CD14-positive monocyte (primary cell): ENCODE measurements at regions not wholly inside any gene's neighbourhood (a gene's known extent, or its start where the extent isn't known, plus 50 kb on each side); places are given as distances from the start of the nearest gene placed in this dataset.
A peak's percentile ranks its signal among the peaks of the same experiment; 100 is the strongest.

Experiments
- DNase-seq, 3 donors: peaks; one replicate each; pipeline ENCODE4 v3.0.0-alpha.2; 2011 to 2022
- H2AFZ ChIP-seq: 2 replicates; pipeline ENCODE4 v1.6.0; 2012; ENCODE audit warnings: mild to moderate bottlenecking, low read depth, low read length, inconsistent platforms; ENCODE audit not compliant: insufficient read depth, poor library complexity, severe bottlenecking
- H3K27ac ChIP-seq, 2 donors: 1 replicate in 1 of 2; 2 replicates in 1 of 2; pipeline ENCODE4 v1.5.1; 2012 to 2013; ENCODE audit warnings: low read length in 2 of 2, control low read depth in 1 of 2, inconsistent platforms in 1 of 2, low read depth in 1 of 2, mild to moderate bottlenecking in 1 of 2
- H3K27me3 ChIP-seq, 2 donors: one replicate each; pipeline versions ENCODE4 v1.6.0 to v1.6.1; 2011 to 2013; ENCODE audit warnings: low read length in 2 of 2; ENCODE audit not compliant: control insufficient read depth in 2 of 2, insufficient read depth in 2 of 2
- H3K36me3 ChIP-seq, 2 donors: replicated peaks in 1 of 2; 1 replicate in 1 of 2; 2 replicates in 1 of 2; pipeline versions ENCODE4 v1.5.1 to v1.6.1; 2012 to 2013; ENCODE audit warnings: low read length in 2 of 2, control low read depth in 1 of 2, inconsistent platforms in 1 of 2, mild to moderate bottlenecking in 1 of 2; ENCODE audit not compliant: insufficient read depth in 2 of 2, control insufficient read depth in 1 of 2
- H3K4me1 ChIP-seq, 2 donors: 1 replicate in 1 of 2; 2 replicates in 1 of 2; pipeline versions ENCODE4 v1.5.1 to v1.6.1; 2012 to 2013; ENCODE audit warnings: low read length in 2 of 2, control low read depth in 1 of 2, inconsistent platforms in 1 of 2, mild to moderate bottlenecking in 1 of 2, moderate library complexity in 1 of 2; ENCODE audit not compliant: insufficient read depth in 2 of 2, control insufficient read depth in 1 of 2
- H3K4me2 ChIP-seq: replicated peaks from 2 replicates; pipeline ENCODE3; 2012; ENCODE audit warnings: low read length, moderate library complexity, mild to moderate bottlenecking; ENCODE audit not compliant: poor library complexity, severe bottlenecking; ENCODE audit errors: extremely low read depth
- H3K4me3 ChIP-seq, 3 experiments: fragments of 200-600 bp in 1 of 3; sonication (generic) in 1 of 3; replicated peaks in 1 of 3; 1 replicate in 2 of 3; 2 replicates in 1 of 3; pipeline ENCODE4 v1.5.1; 2011 to 2013; ENCODE audit warnings: low read length in 3 of 3, mild to moderate bottlenecking in 3 of 3, control low read depth in 2 of 3, low read depth in 2 of 3, inconsistent platforms in 1 of 3, moderate library complexity in 1 of 3
- H3K79me2 ChIP-seq: 2 replicates; pipeline ENCODE4 v1.6.0; 2012; ENCODE audit warnings: mild to moderate bottlenecking, control low read depth, inconsistent platforms, low read length, moderate library complexity; ENCODE audit not compliant: insufficient read depth
- H3K9ac ChIP-seq: 2 replicates; pipeline ENCODE4 v1.6.0; 2017; ENCODE audit warnings: low read length, mild to moderate bottlenecking; ENCODE audit not compliant: insufficient read depth, poor library complexity, severe bottlenecking
- H3K9me3 ChIP-seq, 2 donors: replicated peaks in 1 of 2; 1 replicate in 1 of 2; 2 replicates in 1 of 2; pipeline versions ENCODE4 v1.5.1 to v1.6.1; 2012 to 2013; ENCODE audit warnings: low read length in 2 of 2, control low read depth in 1 of 2; ENCODE audit not compliant: control insufficient read depth in 1 of 2, insufficient read depth in 1 of 2
- H4K20me1 ChIP-seq: 2 replicates; pipeline ENCODE4 v1.6.0; 2012; ENCODE audit warnings: mild to moderate bottlenecking, low read length, control low read depth, moderate library complexity; ENCODE audit not compliant: insufficient read depth
- H3K27ac Mint-ChIP-seq, 7 donors: one replicate each; pipeline ENCODE4 v1.8.0; 2020; ENCODE audit warnings: mild to moderate bottlenecking in 7 of 7, mixed read lengths in 7 of 7, moderate library complexity in 6 of 7, inconsistent platforms in 2 of 7
- H3K27me3 Mint-ChIP-seq, 3 donors: one replicate each; pipeline ENCODE4 v1.8.0; 2021 to 2022; ENCODE audit warnings: low read depth in 3 of 3, mild to moderate bottlenecking in 3 of 3, mixed read lengths in 3 of 3, moderate library complexity in 3 of 3, inconsistent platforms in 1 of 3
- H3K36me3 Mint-ChIP-seq, 2 donors: one replicate each; pipeline ENCODE4 v1.8.0; 2020; ENCODE audit warnings: mixed read lengths in 2 of 2, inconsistent platforms in 1 of 2, mild to moderate bottlenecking in 1 of 2
- H3K4me1 Mint-ChIP-seq: one replicate; pipeline ENCODE4 v1.8.0; 2020; ENCODE audit warnings: mild to moderate bottlenecking, mixed read lengths
- H3K4me3 Mint-ChIP-seq, 2 donors: one replicate each; pipeline ENCODE4 v1.8.0; 2020; ENCODE audit warnings: mild to moderate bottlenecking in 2 of 2, mixed read lengths in 2 of 2, moderate library complexity in 1 of 2
- H3K9me3 Mint-ChIP-seq, 7 donors: one replicate each; pipeline ENCODE4 v1.8.0; 2020 to 2022; ENCODE audit warnings: mixed read lengths in 7 of 7, mild to moderate bottlenecking in 6 of 7, moderate library complexity in 6 of 7, inconsistent platforms in 2 of 7
- CTCF ChIP-seq: fragments of 200-600 bp; IDR thresholded peaks from one replicate; pipeline ENCODE4 v1.8.0; 2022; ENCODE audit warnings: antibody characterized with exemption, mild to moderate bottlenecking
- WGBS: methylation state at CpG from one replicate; pipeline ENCODE4 v1.1.5; 2013; ENCODE audit warnings: missing lambda C conversion rate; ENCODE audit not compliant: insufficient coverage; 5-methylcytosine and 5-hydroxymethylcytosine counted together
- intact Hi-C, 2 donors: fragments of 100-400 bp; cut with micrococcal nuclease; formaldehyde crosslinking; loops; one replicate each; pipeline versions ENCODE4 v1.15.0 to v1.15.1; 2023

- Histone ChIP-seq H3K9ac (no peak overlapping the region), H3K4me2 (no peak overlapping the region), H3K36me3 (no peaks in the 10 kb centered on the region), H3K9me3 (no peaks in the 10 kb centered on the region), H3K4me1 (no peaks in the 10 kb centered on the region), H3K4me3 (no peak overlapping the region), H4K20me1 (no peaks in the 10 kb centered on the region), H3K27ac (no peak overlapping the region), H2AFZ (no peak overlapping the region), H3K79me2 (no peaks in the 10 kb centered on the region), H3K27me3 (no peaks in the 10 kb centered on the region)
- intact Hi-C loops = loop anchor here in 1 of 2 donors (5.0 kb wide), 1 partner anchor 203 kb away; no protein-coding TSS in a partner anchor
- Mint-ChIP-seq H3K27ac (no peak overlapping the region), H3K36me3 (no peaks in the 10 kb centered on the region), H3K4me1 (no peaks in the 10 kb centered on the region), H3K4me3 (no peak overlapping the region), H3K9me3 (no peaks in the 10 kb centered on the region), H3K27me3 (peaks cover 3 to 5% (median 5%) of the 10 kb centered on the region in 3 donors)
- peak; percentile 55 for TF ChIP-seq CTCF
- DNase-seq = peak in 1 of 3 donors; percentile 3
- 65% methylated on average over 5 of the region's 5 CpGs for WGBS
These were observed 112.2 kb downstream of the MTX3 start for GRCh38 chr5:79878721-79879336.

GRCh38 chr5:79878136-79878679 is 112.9 kb downstream of the MTX3 start:
- peaks cover 2 to 5% (median 5%) of the 10 kb centered on the region in 3 donors for H3K27me3 Mint-ChIP-seq
- WGBS = 100% methylated on average over 1 of the region's 5 CpGs

More at GRCh38 chr5:79878136-79878679, 112.9 kb downstream of the MTX3 start:
- Histone ChIP-seq H3K27ac (no peak overlapping the region), H3K27me3 (no peaks in the 10 kb centered on the region), H3K4me3 (no peak overlapping the region), H4K20me1 (no peaks in the 10 kb centered on the region), H3K36me3 (no peaks in the 10 kb centered on the region), H3K79me2 (no peaks in the 10 kb centered on the region), H3K9ac (no peak overlapping the region), H3K4me1 (no peaks in the 10 kb centered on the region), H3K4me2 (no peak overlapping the region), H3K9me3 (no peaks in the 10 kb centered on the region), H2AFZ (no peak overlapping the region)
- H3K4me1 Mint-ChIP-seq = no peaks in the 10 kb centered on the region
- no peak for DNase-seq
- intact Hi-C loops = loop anchor here in 1 of 2 donors (5.0 kb wide), 1 partner anchor 204 kb away; no protein-coding TSS in a partner anchor
- no peak overlapping the region for H3K27ac Mint-ChIP-seq
- no peaks in the 10 kb centered on the region for H3K9me3 Mint-ChIP-seq
- H3K4me3 Mint-ChIP-seq = no peak overlapping the region
- H3K36me3 Mint-ChIP-seq = no peaks in the 10 kb centered on the region
- no peak for TF ChIP-seq CTCF
